ENCODE measurements at regions not wholly inside any gene's neighbourhood (a gene's known extent, or its start where the extent isn't known, plus 50 kb on each side); places are given as distances from the start of the nearest gene placed in this dataset.
A peak's percentile ranks its signal among the peaks of the same experiment; 100 is the strongest.

GRCh38 chr2:216950547-216950946 lies 90.7 kb upstream of the TNP1 start:
- DNase-seq (ENCODE audit: low read depth) (peak; percentile 16), FAIRE-seq (no peak)
- Mint-ChIP-seq H3K36me3 (ENCODE audit: low read depth, unreplicated experiment) (peaks cover 4% of the 10 kb centered on the region), H3K27me3 (ENCODE audit: low read depth, unreplicated experiment) (peaks cover 11% of the 10 kb centered on the region), H3K4me1 (ENCODE audit: low read depth, unreplicated experiment) (no peaks in the 10 kb centered on the region), H3K27ac (ENCODE audit: unreplicated experiment) (no peak overlapping the region), H3K9me3 (ENCODE audit: unreplicated experiment) (peaks cover 18% of the 10 kb centered on the region), H3K4me3 (ENCODE audit: unreplicated experiment) (no peak overlapping the region)
- Histone ChIP-seq H4K20me1 (ENCODE audit: insufficient read depth, low read length) (no peaks in the 10 kb centered on the region), H3K4me3 (ENCODE audit: insufficient read depth, low read depth, low read length) (no peak overlapping the region), H3K36me3 (ENCODE audit: insufficient read depth, low read length) (no peaks in the 10 kb centered on the region), H3K79me2 (ENCODE audit: insufficient read depth, low read length) (no peaks in the 10 kb centered on the region), H2AFZ (ENCODE audit: low read depth, low read length) (no peak overlapping the region), H3K27me3 (ENCODE audit: insufficient read depth, low read length) (no peaks in the 10 kb centered on the region), H3K4me1 (ENCODE audit: insufficient read depth, low read length) (no peaks in the 10 kb centered on the region), H3K27ac (ENCODE audit: low read depth, low read length) (no peak overlapping the region), H3K4me2 (ENCODE audit: low read length) (no peak overlapping the region), H3K9me3 (ENCODE audit: insufficient read depth, low read depth, low read length) (no peaks in the 10 kb centered on the region), H3K9ac (ENCODE audit: low read length) (no peak overlapping the region)
- no peak for TF ChIP-seq EZH2 (IDR thresholded peaks at IDR 0.05; ENCODE audit: insufficient read depth, low read length)
- TF ChIP-seq CTCF (IDR thresholded peaks at IDR 0.05; ENCODE audit: insufficient read depth, low read depth, low read length): no peak

- Mint-ChIP-seq H3K27me3 (ENCODE audit: low read depth, unreplicated experiment) (peaks cover 11% of the 10 kb centered on the region), H3K4me3 (ENCODE audit: unreplicated experiment) (no peak overlapping the region), H3K36me3 (ENCODE audit: low read depth, unreplicated experiment) (peaks cover 4% of the 10 kb centered on the region), H3K4me1 (ENCODE audit: low read depth, unreplicated experiment) (no peaks in the 10 kb centered on the region), H3K9me3 (ENCODE audit: unreplicated experiment) (peaks cover 18% of the 10 kb centered on the region), H3K27ac (ENCODE audit: unreplicated experiment) (no peak overlapping the region)
- FAIRE-seq: no peak
- Histone ChIP-seq H3K36me3 (ENCODE audit: insufficient read depth, low read length) (no peaks in the 10 kb centered on the region), H3K27me3 (ENCODE audit: insufficient read depth, low read length) (no peaks in the 10 kb centered on the region), H3K27ac (ENCODE audit: low read depth, low read length) (no peak overlapping the region), H3K9me3 (ENCODE audit: insufficient read depth, low read depth, low read length) (no peaks in the 10 kb centered on the region), H2AFZ (ENCODE audit: low read depth, low read length) (peak overlapping the region; percentile 23), H3K4me1 (ENCODE audit: insufficient read depth, low read length) (no peaks in the 10 kb centered on the region), H3K9ac (ENCODE audit: low read length) (no peak overlapping the region), H3K4me3 (ENCODE audit: insufficient read depth, low read depth, low read length) (no peak overlapping the region), H3K79me2 (ENCODE audit: insufficient read depth, low read length) (no peaks in the 10 kb centered on the region), H4K20me1 (ENCODE audit: insufficient read depth, low read length) (no peaks in the 10 kb centered on the region), H3K4me2 (ENCODE audit: low read length) (no peak overlapping the region)
- TF ChIP-seq CTCF (IDR thresholded peaks at IDR 0.05; ENCODE audit: insufficient read depth, low read depth, low read length) (no peak), EZH2 (IDR thresholded peaks at IDR 0.05; ENCODE audit: insufficient read depth, low read length) (no peak)
- peak; percentile 4 for DNase-seq (ENCODE audit: low read depth)
Observed at GRCh38 chr2:216949700-216950413, 90.0 kb upstream of the TNP1 start.

GRCh38 chr2:216947055-216947454 lies 87.2 kb upstream of the TNP1 start:
- no peak overlapping the region for H2AFZ ChIP-seq (ENCODE audit: low read depth, low read length)
- no peak for FAIRE-seq

More at GRCh38 chr2:216947055-216947454, 87.2 kb upstream of the TNP1 start:
- H3K27ac Mint-ChIP-seq (ENCODE audit: unreplicated experiment): no peak overlapping the region
- no peaks in the 10 kb centered on the region for H3K4me1 Mint-ChIP-seq (ENCODE audit: low read depth, unreplicated experiment)
- H3K4me3 Mint-ChIP-seq (ENCODE audit: unreplicated experiment): no peak overlapping the region
- peaks cover 12% of the 10 kb centered on the region for H3K27me3 Mint-ChIP-seq (ENCODE audit: low read depth, unreplicated experiment)
- TF ChIP-seq EZH2 (IDR thresholded peaks at IDR 0.05; ENCODE audit: insufficient read depth, low read length): no peak
- no peak for TF ChIP-seq CTCF (IDR thresholded peaks at IDR 0.05; ENCODE audit: insufficient read depth, low read depth, low read length)
- H3K79me2 ChIP-seq (ENCODE audit: insufficient read depth, low read length): no peaks in the 10 kb centered on the region
- no peaks in the 10 kb centered on the region for H3K27me3 ChIP-seq (ENCODE audit: insufficient read depth, low read length)
- H3K36me3 Mint-ChIP-seq (ENCODE audit: low read depth, unreplicated experiment): no peaks in the 10 kb centered on the region
- H3K4me2 ChIP-seq (ENCODE audit: low read length): no peak overlapping the region
- no peaks in the 10 kb centered on the region for H3K36me3 ChIP-seq (ENCODE audit: insufficient read depth, low read length)
- no peaks in the 10 kb centered on the region for H3K4me1 ChIP-seq (ENCODE audit: insufficient read depth, low read length)
- no peaks in the 10 kb centered on the region for H3K9me3 ChIP-seq (ENCODE audit: insufficient read depth, low read depth, low read length)
- H3K9me3 Mint-ChIP-seq (ENCODE audit: unreplicated experiment): peaks cover 5% of the 10 kb centered on the region
- H3K27ac ChIP-seq (ENCODE audit: low read depth, low read length): no peak overlapping the region
- H3K9ac ChIP-seq (ENCODE audit: low read length): no peak overlapping the region
- no peak for DNase-seq (ENCODE audit: low read depth)
- H3K4me3 ChIP-seq (ENCODE audit: insufficient read depth, low read depth, low read length): no peak overlapping the region
- H4K20me1 ChIP-seq (ENCODE audit: insufficient read depth, low read length): no peaks in the 10 kb centered on the region
